Endothelial cell of umbilical vein (primary cell): ENCODE measurements at regions not wholly inside any gene's neighbourhood (a gene's known extent, or its start where the extent isn't known, plus 50 kb on each side); places are given as distances from the start of the nearest gene placed in this dataset.

Source experiments
- BruUV-seq: library from RNA; stranded (reverse); fragments of 400-500 nt; replicated peaks from 2 replicates; lab custom pipeline; 2021; lab: Mats Ljungman, UMichigan
- CTCF ChIA-PET: fragments of 300-600, 350-600 bp; sonication (Branson Sonifier 250); formaldehyde crosslinking; loops from one replicate; lab custom pipeline; 2021; ENCODE audit warnings: antibody characterized with exemption, inconsistent platforms; lab: Charles Lee
- POLR2A ChIA-PET: fragments of 300-600, 350-600 bp; sonication (Branson Sonifier 250); formaldehyde crosslinking; loops from one replicate; lab custom pipeline; 2021; ENCODE audit warnings: antibody characterized with exemption, inconsistent platforms; lab: Charles Lee
- DNase-seq: peaks from one replicate; pipeline ENCODE4 v3.0.0-alpha.2; 2011; ENCODE audit warnings: low read depth, low spot score
- FAIRE-seq: peaks from 2 replicates; lab custom pipeline; 2011; peaks lifted over from hg19 to GRCh38; lab: Jason Lieb, UNC
- H2AFZ ChIP-seq: 2 replicates; pipeline ENCODE4 v1.6.0; 2012; ENCODE audit warnings: low read depth, low read length, control low read depth, inconsistent platforms
- H3K27ac ChIP-seq: 2 replicates; pipeline ENCODE4 v1.5.1; 2011; ENCODE audit warnings: low read depth, mild to moderate bottlenecking, control low read depth, low read length, moderate library complexity; ENCODE audit not compliant: insufficient read depth
- H3K27me3 ChIP-seq, 2 experiments: 2 replicates each; pipeline versions ENCODE4 v1.6.0 to v1.6.1; 2011; ENCODE audit warnings: low read length in 2 of 2, mixed read lengths in 1 of 2; ENCODE audit not compliant: control insufficient read depth in 2 of 2, insufficient read depth in 2 of 2
- H3K36me3 ChIP-seq, 2 experiments: 2 replicates in 1 of 2; 3 replicates in 1 of 2; pipeline ENCODE4 v1.5.1; 2011; ENCODE audit warnings: low read length in 2 of 2, mild to moderate bottlenecking in 1 of 2, moderate library complexity in 1 of 2; ENCODE audit not compliant: control insufficient read depth in 2 of 2, insufficient read depth in 2 of 2; ENCODE audit errors: extremely low read depth in 1 of 2
- H3K4me1 ChIP-seq: 3 replicates; pipeline ENCODE4 v1.5.1; 2011; ENCODE audit warnings: mild to moderate bottlenecking, low read length; ENCODE audit not compliant: control insufficient read depth, insufficient read depth; ENCODE audit errors: extremely low read depth
- H3K4me2 ChIP-seq: 2 replicates; pipeline ENCODE4 v1.6.1; 2011; ENCODE audit warnings: low read length, control low read depth, mixed read lengths; ENCODE audit not compliant: insufficient read depth
- H3K4me3 ChIP-seq, 3 experiments: fragments of 200-600 bp in 1 of 3; sonication (generic), shearing (Covaris generic) in 1 of 3; replicated peaks in 1 of 3; 2 replicates each; pipeline ENCODE4 v1.5.1; 2011 to 2016; ENCODE audit warnings: control low read depth in 3 of 3, low read length in 3 of 3, mild to moderate bottlenecking in 2 of 3, inconsistent platforms in 1 of 3, low read depth in 1 of 3, moderate library complexity in 1 of 3; ENCODE audit not compliant: insufficient read depth in 1 of 3
- H3K79me2 ChIP-seq: 2 replicates; pipeline ENCODE4 v1.6.0; 2012; ENCODE audit warnings: low read length, inconsistent platforms; ENCODE audit not compliant: control insufficient read depth, insufficient read depth
- H3K9ac ChIP-seq: replicated peaks from 2 replicates; pipeline ENCODE3; 2011; ENCODE audit warnings: low read length, control low read depth; ENCODE audit not compliant: insufficient read depth; ENCODE audit errors: extremely low read depth
- H3K9me1 ChIP-seq: replicated peaks from 3 replicates; pipeline ENCODE4 v1.6.0; 2011; ENCODE audit warnings: mild to moderate bottlenecking, low read length; ENCODE audit not compliant: control insufficient read depth, insufficient read depth; ENCODE audit errors: extremely low read depth
- H3K9me3 ChIP-seq: replicated peaks from 2 replicates; pipeline ENCODE4 v1.5.1; 2012; ENCODE audit warnings: low read length, inconsistent platforms; ENCODE audit not compliant: control insufficient read depth, insufficient read depth
- H4K20me1 ChIP-seq: replicated peaks from 2 replicates; pipeline ENCODE3; 2011; ENCODE audit warnings: mild to moderate bottlenecking, low read length; ENCODE audit not compliant: control insufficient read depth, insufficient read depth; ENCODE audit errors: extremely low read depth
- CTCF ChIP-seq, 2 donors: IDR thresholded peaks; 1 replicate in 1 of 2; 2 replicates in 1 of 2; pipeline ENCODE4 v1.5.1; 2011; ENCODE audit warnings: low read length in 2 of 2, mild to moderate bottlenecking in 2 of 2, moderate library complexity in 2 of 2, control low read depth in 1 of 2, inconsistent platforms in 1 of 2, low read depth in 1 of 2; ENCODE audit not compliant: insufficient read depth in 1 of 2; ENCODE audit errors: extremely low read depth in 1 of 2
- EZH2 ChIP-seq: IDR thresholded peaks from 2 replicates; pipeline ENCODE4 v1.6.1; 2012; ENCODE audit warnings: borderline replicate concordance, low read depth, mild to moderate bottlenecking, moderate library complexity, low read length, inconsistent platforms; ENCODE audit not compliant: severe bottlenecking
- FOS ChIP-seq: IDR thresholded peaks from 2 replicates; pipeline ENCODE4 v1.6.1; 2011; ENCODE audit warnings: mild to moderate bottlenecking, low read length, moderate library complexity, borderline replicate concordance; ENCODE audit not compliant: insufficient read depth
- GATA2 ChIP-seq: IDR thresholded peaks from 2 replicates; pipeline ENCODE4 v1.7.0; 2011; ENCODE audit warnings: low read depth, mild to moderate bottlenecking, moderate library complexity, mixed read lengths, low read length; ENCODE audit not compliant: insufficient read length, insufficient read depth
- JUN ChIP-seq: IDR thresholded peaks from 2 replicates; pipeline ENCODE4 v1.6.1; 2011; ENCODE audit warnings: borderline replicate concordance, low read depth; ENCODE audit not compliant: insufficient read length, insufficient read depth
- MAX ChIP-seq: IDR thresholded peaks from 2 replicates; pipeline ENCODE4 v1.6.1; 2011; ENCODE audit not compliant: insufficient read depth, insufficient read length
- MYC ChIP-seq: IDR thresholded peaks from one replicate; pipeline ENCODE4 v1.6.1; 2011; ENCODE audit warnings: mild to moderate bottlenecking, low read depth, low read length
- POLR2A ChIP-seq: IDR thresholded peaks from 2 replicates; pipeline ENCODE4 v1.6.1; 2012; ENCODE audit warnings: low read depth, mild to moderate bottlenecking, control low read depth, low read length
- POLR2AphosphoS5 ChIP-seq: IDR thresholded peaks from 2 replicates; pipeline ENCODE4 v1.6.1; 2012; ENCODE audit warnings: low read depth, mild to moderate bottlenecking, control low read depth, low read length, moderate library complexity; ENCODE audit not compliant: insufficient read depth
- dilution Hi-C: fragments of 300-500 bp; cut with MboI; formaldehyde crosslinking; loops from one replicate; pipeline ENCODE4 v1.15.0; 2019; ENCODE audit warnings: low sequenced_read_pairs; ENCODE audit not compliant: extremely low pct_ligation_motif_present
- intact Hi-C: fragments of 100-400 bp; cut with micrococcal nuclease; formaldehyde crosslinking; loops from one replicate; pipeline ENCODE4 v1.10.0; 2022

GRCh38 chr2:107684421-107684820, 142.3 kb upstream of the RGPD4 start:
- intact Hi-C loops (no loop called here), dilution Hi-C loops (no loop called here)
- Histone ChIP-seq H3K27ac (no peak overlapping the region), H3K36me3 (no peaks in the 10 kb centered on the region), H3K4me2 (no peak overlapping the region), H3K4me3 (no peak overlapping the region), H3K9ac (no peak overlapping the region), H3K9me3 (peaks cover 7% of the 10 kb centered on the region), H3K79me2 (no peaks in the 10 kb centered on the region), H3K9me1 (no peaks in the 10 kb centered on the region), H3K4me1 (no peaks in the 10 kb centered on the region), H2AFZ (no peak overlapping the region), H4K20me1 (no peaks in the 10 kb centered on the region), H3K27me3 (no peaks in the 10 kb centered on the region)
- no peak for DNase-seq
- no TSS peak for BruUV-seq
- TF ChIP-seq MAX (no peak), CTCF (IDR thresholded peaks at IDR 0.05; ENCODE audit: extremely low read depth in 1 of 2, insufficient read depth in 1 of 2, low read depth in 1 of 2, low read length in 2 of 2) (no peak), POLR2AphosphoS5 (no peak), MYC (no peak), JUN (no peak), EZH2 (no peak), FOS (no peak), POLR2A (no peak), GATA2 (no peak)
- ChIA-PET CTCF (no interaction called here), POLR2A (no interaction called here)
- FAIRE-seq: no peak
